ENCODE measurements at regions not wholly inside any gene's neighbourhood (a gene's known extent, or its start where the extent isn't known, plus 50 kb on each side); places are given as distances from the start of the nearest gene placed in this dataset.

- Histone ChIP-seq H3K36me3 (no peaks in the 10 kb centered on the region), H3K27me3 (no peaks in the 10 kb centered on the region), H3K27ac (replicated peaks in 1 of 4) (no peak overlapping the region), H3K4me1 (no peaks in the 10 kb centered on the region), H3K9me3 (no peaks in the 10 kb centered on the region), H3K4me3 (no peak overlapping the region)
- DNase-seq (ENCODE audit: extremely low spot score), result peak; percentile 87
- intact Hi-C loops (cut with DNase I), result no loop called here
- TF ChIP-seq EP300 (IDR thresholded peaks at IDR 0.05), result no peak
- TF ChIP-seq POLR2AphosphoS5 (IDR thresholded peaks at IDR 0.05), result no peak
- TF ChIP-seq POLR2A (IDR thresholded peaks at IDR 0.05; ENCODE audit: low read depth), result no peak
- TF ChIP-seq, protein P1, sequence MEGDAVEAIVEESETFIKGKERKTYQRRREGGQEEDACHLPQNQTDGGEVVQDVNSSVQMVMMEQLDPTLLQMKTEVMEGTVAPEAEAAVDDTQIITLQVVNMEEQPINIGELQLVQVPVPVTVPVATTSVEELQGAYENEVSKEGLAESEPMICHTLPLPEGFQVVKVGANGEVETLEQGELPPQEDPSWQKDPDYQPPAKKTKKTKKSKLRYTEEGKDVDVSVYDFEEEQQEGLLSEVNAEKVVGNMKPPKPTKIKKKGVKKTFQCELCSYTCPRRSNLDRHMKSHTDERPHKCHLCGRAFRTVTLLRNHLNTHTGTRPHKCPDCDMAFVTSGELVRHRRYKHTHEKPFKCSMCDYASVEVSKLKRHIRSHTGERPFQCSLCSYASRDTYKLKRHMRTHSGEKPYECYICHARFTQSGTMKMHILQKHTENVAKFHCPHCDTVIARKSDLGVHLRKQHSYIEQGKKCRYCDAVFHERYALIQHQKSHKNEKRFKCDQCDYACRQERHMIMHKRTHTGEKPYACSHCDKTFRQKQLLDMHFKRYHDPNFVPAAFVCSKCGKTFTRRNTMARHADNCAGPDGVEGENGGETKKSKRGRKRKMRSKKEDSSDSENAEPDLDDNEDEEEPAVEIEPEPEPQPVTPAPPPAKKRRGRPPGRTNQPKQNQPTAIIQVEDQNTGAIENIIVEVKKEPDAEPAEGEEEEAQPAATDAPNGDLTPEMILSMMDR (IDR thresholded peaks at IDR 0.05), result no peak
- 52% methylated on average over 6 of the region's 6 CpGs for WGBS
These were observed 460.9 kb upstream of the KIRREL3 start for GRCh38 chr11:127461241-127462064.

- Histone ChIP-seq H3K4me3 (no peak overlapping the region), H3K27ac (replicated peaks in 1 of 4) (no peak overlapping the region), H3K4me1 (no peaks in the 10 kb centered on the region), H3K9me3 (no peaks in the 10 kb centered on the region), H3K36me3 (no peaks in the 10 kb centered on the region), H3K27me3 (no peaks in the 10 kb centered on the region)
- TF ChIP-seq EP300 (IDR thresholded peaks at IDR 0.05) (no peak), POLR2AphosphoS5 (IDR thresholded peaks at IDR 0.05) (no peak), POLR2A (IDR thresholded peaks at IDR 0.05; ENCODE audit: low read depth) (no peak)
- TF ChIP-seq, protein P1 (IDR thresholded peaks at IDR 0.05), result no peak
- intact Hi-C loops (cut with DNase I), result no loop called here
- DNase-seq (ENCODE audit: extremely low spot score), result peak; percentile 82
- WGBS, result 41% methylated on average over 2 of the region's 2 CpGs
These were observed 458.0 kb upstream of the KIRREL3 start for GRCh38 chr11:127458561-127458960.

- no peaks in the 10 kb centered on the region for H3K9me3 ChIP-seq
- H3K27me3 ChIP-seq, result no peaks in the 10 kb centered on the region
- no peak overlapping the region for H3K27ac ChIP-seq (replicated peaks in 1 of 4)
- no peak for DNase-seq (ENCODE audit: extremely low spot score)
- WGBS, result 37% methylated on average over 4 of the region's 4 CpGs
- intact Hi-C loops (cut with DNase I), result no loop called here
- TF ChIP-seq POLR2AphosphoS5 (IDR thresholded peaks at IDR 0.05) (no peak), POLR2A (IDR thresholded peaks at IDR 0.05; ENCODE audit: low read depth) (no peak), EP300 (IDR thresholded peaks at IDR 0.05) (no peak)
- TF ChIP-seq, protein P1 (IDR thresholded peaks at IDR 0.05), result no peak
- H3K36me3 ChIP-seq, result no peaks in the 10 kb centered on the region
- no peaks in the 10 kb centered on the region for H3K4me1 ChIP-seq
- no peak overlapping the region for H3K4me3 ChIP-seq
These were observed 454.3 kb upstream of the KIRREL3 start for GRCh38 chr11:127454856-127455255.

DNA sequence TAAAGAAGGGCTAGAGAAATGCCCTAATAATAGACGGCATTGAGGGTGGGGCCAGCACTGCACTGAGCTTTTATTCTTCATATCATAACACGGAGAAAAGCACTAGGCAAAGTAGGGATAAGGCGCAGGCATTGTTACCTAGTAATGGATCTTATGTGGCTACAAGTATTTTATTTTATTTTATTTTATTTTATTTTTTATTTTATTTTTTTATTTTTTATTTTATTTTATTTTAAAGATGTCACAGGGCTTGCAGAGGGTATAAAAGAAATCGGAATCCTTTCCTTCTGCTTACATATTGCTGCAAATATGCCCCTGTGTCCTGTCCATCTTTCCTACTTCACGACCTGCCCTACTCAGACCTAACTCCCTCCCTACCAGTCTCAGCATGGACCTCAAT, 452.0 kb upstream of the KIRREL3 start:
- Histone ChIP-seq H3K27me3 (peaks cover 0 to 3% (median 0%) of the 10 kb centered on the region in 4 donors), H3K27ac (replicated peaks in 1 of 4) (no peak overlapping the region), H3K9me3 (no peaks in the 10 kb centered on the region), H3K36me3 (no peaks in the 10 kb centered on the region), H3K4me3 (no peak overlapping the region), H3K4me1 (no peaks in the 10 kb centered on the region)
- DNase-seq (ENCODE audit: extremely low spot score), result no peak
- 82% methylated on average over 5 of the region's 5 CpGs for WGBS
- intact Hi-C loops (cut with DNase I), result no loop called here
- TF ChIP-seq, protein P1 (IDR thresholded peaks at IDR 0.05), result no peak
- TF ChIP-seq EP300 (IDR thresholded peaks at IDR 0.05) (no peak), POLR2AphosphoS5 (IDR thresholded peaks at IDR 0.05) (no peak), POLR2A (IDR thresholded peaks at IDR 0.05; ENCODE audit: low read depth) (no peak)
